ENCODE measurements at regions not wholly inside any gene's neighbourhood (a gene's known extent, or its start where the extent isn't known, plus 50 kb on each side); places are given as distances from the start of the nearest gene placed in this dataset.

- no peaks in the 10 kb centered on the region for H3K27me3 ChIP-seq (ENCODE audit: insufficient read depth, low read length)
- H2BK12ac ChIP-seq (ENCODE audit: insufficient read length, low read depth, low read length) = no peak overlapping the region
- H3K23ac ChIP-seq (ENCODE audit: insufficient read length, low read depth, low read length) = no peak overlapping the region
- H3K4me1 ChIP-seq (ENCODE audit: insufficient read depth, low read length) = no peaks in the 10 kb centered on the region; the same call in 1 of the 2 replicates
- H3T11ph ChIP-seq (ENCODE audit: low read length) = no peak overlapping the region
- H3K79me1 ChIP-seq (ENCODE audit: insufficient read depth, low read depth, low read length, poor library complexity, severe bottlenecking) = no peaks in the 10 kb centered on the region
- H3K9me3 ChIP-seq (ENCODE audit: control insufficient read depth, low read depth, low read length) = no peaks in the 10 kb centered on the region
- H3K4me2 ChIP-seq (ENCODE audit: insufficient read depth, insufficient read length, low read length) = no peak overlapping the region
- H2AFZ ChIP-seq (ENCODE audit: low read length) = no peak overlapping the region
- H4K20me1 ChIP-seq (ENCODE audit: control insufficient read depth, insufficient read depth, insufficient read length) = no peaks in the 10 kb centered on the region
- H3K4me3 Mint-ChIP-seq = no peak overlapping the region
- DNase-seq = no peak
- H2BK15ac ChIP-seq (ENCODE audit: low read depth, low read length) = no peak overlapping the region
- no CpG with 5 or more reads among the region's 6 CpGs for WGBS (ENCODE audit: extremely low coverage, insufficient read length, low lambda C conversion rate)
- H4K91ac ChIP-seq (ENCODE audit: insufficient read length, low read depth, low read length) = no peak overlapping the region
- no peak overlapping the region for H3K9ac ChIP-seq (ENCODE audit: extremely low read depth, insufficient read length, low read length)
- H4K8ac ChIP-seq (replicated peaks; ENCODE audit: insufficient read length, low read depth, low read length) = no peak overlapping the region
- no peak overlapping the region for H2AK5ac ChIP-seq (ENCODE audit: insufficient read length, low read length)
- no peak overlapping the region for H3K56ac ChIP-seq (ENCODE audit: insufficient read length, low read depth, low read length)
- H3K9me3 Mint-ChIP-seq = peaks cover 3 to 15% of the 10 kb centered on the region in 2 experiments; a peak in 3 of 5 replicates
- no peak overlapping the region for H3K27ac Mint-ChIP-seq
- H3K27me3 Mint-ChIP-seq (ENCODE audit: low read depth) = peaks cover 2% of the 10 kb centered on the region; the same call in 1 of the 2 replicates
- peaks cover 4% of the 10 kb centered on the region for H3K23me2 ChIP-seq (ENCODE audit: insufficient read length, low read depth, low read length, poor library complexity, severe bottlenecking)
- no peaks in the 10 kb centered on the region for H3K79me2 ChIP-seq (ENCODE audit: insufficient read depth, low read length)
- no peak overlapping the region for H2BK5ac ChIP-seq (ENCODE audit: insufficient read length, low read length)
- no peak overlapping the region for H3K18ac ChIP-seq (ENCODE audit: insufficient read length, low read depth, low read length)
- H3K36me3 Mint-ChIP-seq (ENCODE audit: insufficient read depth in 1 of 3, low read depth in 3 of 3) = 0 out of 7 replicates have a peak, but pooled peaks cover 0 to 7% (median 2%) of the 10 kb centered on the region in 3 experiments
- H4K5ac ChIP-seq (ENCODE audit: insufficient read length, low read depth, low read length) = no peak overlapping the region
- no peak overlapping the region for H2BK20ac ChIP-seq (ENCODE audit: low read depth, low read length, poor library complexity, severe bottlenecking)
- no peak overlapping the region for H3K27ac ChIP-seq (ENCODE audit: insufficient read length, low read depth, low read length)
- peaks cover 9 to 10% of the 10 kb centered on the region in 2 experiments for H3K4me1 Mint-ChIP-seq
- H3K4ac ChIP-seq (ENCODE audit: low read depth, low read length) = no peak overlapping the region
- TF ChIP-seq, protein P1, sequence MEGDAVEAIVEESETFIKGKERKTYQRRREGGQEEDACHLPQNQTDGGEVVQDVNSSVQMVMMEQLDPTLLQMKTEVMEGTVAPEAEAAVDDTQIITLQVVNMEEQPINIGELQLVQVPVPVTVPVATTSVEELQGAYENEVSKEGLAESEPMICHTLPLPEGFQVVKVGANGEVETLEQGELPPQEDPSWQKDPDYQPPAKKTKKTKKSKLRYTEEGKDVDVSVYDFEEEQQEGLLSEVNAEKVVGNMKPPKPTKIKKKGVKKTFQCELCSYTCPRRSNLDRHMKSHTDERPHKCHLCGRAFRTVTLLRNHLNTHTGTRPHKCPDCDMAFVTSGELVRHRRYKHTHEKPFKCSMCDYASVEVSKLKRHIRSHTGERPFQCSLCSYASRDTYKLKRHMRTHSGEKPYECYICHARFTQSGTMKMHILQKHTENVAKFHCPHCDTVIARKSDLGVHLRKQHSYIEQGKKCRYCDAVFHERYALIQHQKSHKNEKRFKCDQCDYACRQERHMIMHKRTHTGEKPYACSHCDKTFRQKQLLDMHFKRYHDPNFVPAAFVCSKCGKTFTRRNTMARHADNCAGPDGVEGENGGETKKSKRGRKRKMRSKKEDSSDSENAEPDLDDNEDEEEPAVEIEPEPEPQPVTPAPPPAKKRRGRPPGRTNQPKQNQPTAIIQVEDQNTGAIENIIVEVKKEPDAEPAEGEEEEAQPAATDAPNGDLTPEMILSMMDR (conservative IDR thresholded peaks at IDR 0.05) = no peak
- H3K14ac ChIP-seq (ENCODE audit: insufficient read depth, low read length) = no peak overlapping the region
- no peak overlapping the region for H2BK120ac ChIP-seq (ENCODE audit: low read depth, low read length, poor library complexity, severe bottlenecking)
Observed at GRCh38 chr5:3842591-3842990, 247.0 kb downstream of the IRX1 start.

Measured in H9 (cell line).